Activated CD4-positive, alpha-beta memory T cell treated with anti-CD3 and anti-CD28 coated beads for 36 hours (primary cell): ENCODE measurements at regions not wholly inside any gene's neighbourhood (a gene's known extent, or its start where the extent isn't known, plus 50 kb on each side); places are given as distances from the start of the nearest gene placed in this dataset.
"Not testable (repeated sequence)": the region's sequence is repeated elsewhere in the genome, so short reads cannot be mapped to it uniquely, and the experiment has no call there.

Experiments used
- CTCF ChIA-PET: fragments of 350-600 bp; sonication (Branson Sonifier 250); formaldehyde crosslinking; loops from one replicate; lab custom pipeline; 2021; ENCODE audit warnings: antibody characterized with exemption, inconsistent platforms; lab: Charles Lee
- POLR2A ChIA-PET: fragments of 350-600 bp; sonication (Branson Sonifier 250); formaldehyde crosslinking; loops from one replicate; lab custom pipeline; 2021; ENCODE audit warnings: antibody characterized with exemption; lab: Charles Lee
- DNase-seq: peaks from one replicate; pipeline ENCODE4 v3.0.0-alpha.2; 2020
- H3K27ac Mint-ChIP-seq: one replicate; pipeline ENCODE4 v1.8.0; 2021; ENCODE audit warnings: mixed read lengths
- H3K27me3 Mint-ChIP-seq: one replicate; pipeline ENCODE4 v1.8.0; 2021; ENCODE audit warnings: mixed read lengths
- H3K36me3 Mint-ChIP-seq: one replicate; pipeline ENCODE4 v1.8.0; 2021; ENCODE audit warnings: mixed read lengths
- H3K4me1 Mint-ChIP-seq: one replicate; pipeline ENCODE4 v1.8.0; 2021; ENCODE audit warnings: low read depth, mixed read lengths
- H3K4me3 Mint-ChIP-seq: one replicate; pipeline ENCODE4 v1.8.0; 2021; ENCODE audit warnings: mild to moderate bottlenecking, mixed read lengths
- H3K9me3 Mint-ChIP-seq: one replicate; pipeline ENCODE4 v1.8.0; 2021; ENCODE audit warnings: mixed read lengths
- intact Hi-C: fragments of 100-400 bp; cut with micrococcal nuclease; formaldehyde crosslinking; loops from one replicate; pipeline ENCODE4 v1.15.1; 2023

- H3K27me3 Mint-ChIP-seq, H3K4me1 Mint-ChIP-seq, DNase-seq, intact Hi-C loops, H3K27ac Mint-ChIP-seq, H3K36me3 Mint-ChIP-seq, H3K4me3 Mint-ChIP-seq, POLR2A ChIA-PET: not testable (repeated sequence)
- CTCF ChIA-PET: interaction anchor here (0.8 kb wide), 1 partner anchor 112 kb away, joined by 4 read pairs; no protein-coding TSS in a partner anchor
- H3K9me3 Mint-ChIP-seq: peaks cover 14% of the 10 kb centered on the region
Measured at GRCh38 chr15:45817578-45817977, 182.7 kb downstream of the SQOR start.

DNA sequence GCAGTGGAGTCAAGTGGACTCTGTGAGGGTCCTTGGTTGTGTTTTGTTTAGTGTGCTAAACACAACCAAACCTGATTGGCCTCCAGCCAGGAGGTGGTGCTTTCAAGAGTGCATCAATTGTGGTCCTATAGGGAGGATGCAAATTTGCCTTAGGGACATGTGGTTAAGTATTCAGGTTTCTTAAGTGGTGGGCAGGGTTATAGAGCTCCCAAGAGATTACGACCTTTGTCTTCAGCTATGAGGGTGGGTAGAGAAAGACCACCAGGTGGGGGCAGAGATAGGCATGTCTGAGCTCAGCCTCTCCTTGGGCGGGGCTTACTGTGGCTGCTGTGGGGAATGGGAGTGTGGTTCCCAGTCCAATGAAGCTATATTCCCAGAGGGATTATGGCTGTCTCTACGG is 186.6 kb downstream of the SQOR start:
- H3K4me1 Mint-ChIP-seq: no peaks in the 10 kb centered on the region
- peaks cover 4% of the 10 kb centered on the region for H3K9me3 Mint-ChIP-seq
- DNase-seq: no peak
- ChIA-PET CTCF (no interaction called here), POLR2A (no interaction called here)
- intact Hi-C loops: no loop called here
- H3K27ac Mint-ChIP-seq: no peak overlapping the region
- no peaks in the 10 kb centered on the region for H3K36me3 Mint-ChIP-seq
- H3K27me3 Mint-ChIP-seq: peaks cover 20% of the 10 kb centered on the region
- H3K4me3 Mint-ChIP-seq: no peak overlapping the region

DNA sequence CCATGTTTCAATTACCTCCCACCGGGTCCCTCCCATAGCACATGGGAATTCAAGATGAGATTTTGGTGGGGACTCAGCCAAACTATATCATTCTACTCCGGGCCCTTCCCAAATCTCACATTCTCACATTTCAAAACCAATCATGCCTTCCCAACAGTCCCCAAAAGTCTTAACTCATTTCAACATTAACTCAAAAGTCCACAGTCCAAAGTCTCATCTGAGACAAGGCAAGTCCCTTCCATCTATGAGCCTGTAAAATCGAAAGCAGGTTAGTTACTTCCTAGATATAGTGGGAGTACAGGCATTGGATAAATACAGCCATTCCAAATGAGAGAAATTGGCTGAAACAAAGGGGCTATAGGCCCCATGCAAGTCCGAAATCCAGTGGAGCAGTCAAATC is 188.1 kb downstream of the SQOR start:
- H3K4me3 Mint-ChIP-seq, H3K9me3 Mint-ChIP-seq, DNase-seq, intact Hi-C loops, H3K4me1 Mint-ChIP-seq, CTCF ChIA-PET, H3K27ac Mint-ChIP-seq, H3K36me3 Mint-ChIP-seq, POLR2A ChIA-PET: not testable (repeated sequence)
- H3K27me3 Mint-ChIP-seq: peaks cover 20% of the 10 kb centered on the region

- no peak for DNase-seq
- POLR2A ChIA-PET: no interaction called here
- H3K36me3 Mint-ChIP-seq: no peaks in the 10 kb centered on the region
- H3K4me3 Mint-ChIP-seq: no peak overlapping the region
- H3K27me3 Mint-ChIP-seq: peaks cover 13% of the 10 kb centered on the region
- intact Hi-C loops: no loop called here
- no peak overlapping the region for H3K27ac Mint-ChIP-seq
- H3K4me1 Mint-ChIP-seq: no peaks in the 10 kb centered on the region
- H3K9me3 Mint-ChIP-seq: no peaks in the 10 kb centered on the region
- CTCF ChIA-PET: interaction anchor here (1.0 kb wide), 1 partner anchor 38 kb away, joined by 3 read pairs; no protein-coding TSS in a partner anchor
Measured at GRCh38 chr15:45827275-45827674, 192.4 kb downstream of the SQOR start.

GRCh38 chr15:45827766-45828165 is 192.9 kb downstream of the SQOR start:
- Mint-ChIP-seq H3K27me3 (peaks cover 8% of the 10 kb centered on the region), H3K4me3 (no peak overlapping the region)
- CTCF ChIA-PET: interaction anchor here (1.0 kb wide), 1 partner anchor 38 kb away, joined by 3 read pairs; no protein-coding TSS in a partner anchor

DNA sequence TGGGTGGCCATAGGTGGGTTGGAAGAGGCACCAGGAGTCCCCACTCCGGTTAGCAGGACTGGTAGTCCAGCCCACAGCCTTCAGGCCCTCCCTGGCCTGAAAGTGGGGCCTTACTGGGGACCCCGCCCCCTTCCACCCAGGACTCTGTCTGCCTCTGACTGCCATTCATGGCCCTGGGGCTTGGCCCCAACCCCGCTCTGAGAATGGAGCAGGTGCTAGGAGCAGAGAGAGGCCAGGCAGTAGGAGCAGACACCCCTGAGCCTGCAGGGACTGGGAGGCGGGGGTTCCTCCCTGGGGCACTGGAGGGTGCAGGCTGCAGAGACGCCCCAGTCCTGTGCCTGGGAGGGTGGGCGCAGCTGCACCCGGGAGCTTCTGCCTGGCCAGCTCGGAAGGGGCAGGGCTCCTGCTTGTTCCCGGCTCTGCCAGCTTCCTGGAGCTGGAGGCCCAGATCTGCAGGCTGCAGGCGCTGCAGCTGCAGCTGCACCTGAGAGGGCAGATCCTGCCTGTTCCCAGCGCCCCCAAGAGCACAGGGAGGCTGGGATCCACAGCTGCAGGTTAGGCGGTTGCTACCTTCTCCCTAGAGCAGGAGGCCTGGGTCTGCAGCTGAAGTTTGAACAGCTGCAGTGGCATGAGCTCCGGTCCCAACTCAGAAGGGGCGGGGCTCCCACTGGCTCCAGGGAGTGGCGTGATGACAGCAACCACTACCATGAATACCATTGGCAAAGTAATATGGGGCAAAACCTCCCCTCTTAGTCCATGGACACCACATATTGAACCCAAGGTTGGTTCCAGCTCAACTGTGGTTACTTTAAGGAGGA is 194.7 kb downstream of the SQOR start:
- ChIA-PET POLR2A (no interaction called here), CTCF (no interaction called here)
- Mint-ChIP-seq H3K27me3 (no peaks in the 10 kb centered on the region), H3K4me1 (no peaks in the 10 kb centered on the region), H3K4me3 (no peak overlapping the region), H3K36me3 (no peaks in the 10 kb centered on the region), H3K9me3 (no peaks in the 10 kb centered on the region), H3K27ac (no peak overlapping the region)
- DNase-seq: no peak
- intact Hi-C loops: no loop called here

More at GRCh38 chr15:45827766-45828165, 192.9 kb downstream of the SQOR start:
- no peaks in the 10 kb centered on the region for H3K9me3 Mint-ChIP-seq
- H3K36me3 Mint-ChIP-seq: no peaks in the 10 kb centered on the region
- no peak overlapping the region for H3K27ac Mint-ChIP-seq
- DNase-seq: no peak
- H3K4me1 Mint-ChIP-seq: no peaks in the 10 kb centered on the region
- POLR2A ChIA-PET: no interaction called here
- intact Hi-C loops: no loop called here

GRCh38 chr15:45831787-45832186 is 197.0 kb downstream of the SQOR start:
- no peak overlapping the region for H3K4me3 Mint-ChIP-seq
- intact Hi-C loops: no loop called here
- no peaks in the 10 kb centered on the region for H3K4me1 Mint-ChIP-seq
- no peak for DNase-seq
- no peak overlapping the region for H3K27ac Mint-ChIP-seq
- H3K27me3 Mint-ChIP-seq: no peaks in the 10 kb centered on the region
- CTCF ChIA-PET: interaction anchor here (0.6 kb wide), 1 partner anchor 241 kb away, joined by 4 read pairs; no protein-coding TSS in a partner anchor
- H3K36me3 Mint-ChIP-seq: no peaks in the 10 kb centered on the region
- H3K9me3 Mint-ChIP-seq: no peaks in the 10 kb centered on the region
- POLR2A ChIA-PET: no interaction called here

- DNase-seq: no peak
- H3K36me3 Mint-ChIP-seq: no peaks in the 10 kb centered on the region
- H3K9me3 Mint-ChIP-seq: no peaks in the 10 kb centered on the region
- intact Hi-C loops: no loop called here
- ChIA-PET POLR2A (no interaction called here), CTCF (no interaction called here)
- no peaks in the 10 kb centered on the region for H3K4me1 Mint-ChIP-seq
- H3K27ac Mint-ChIP-seq: no peak overlapping the region
- H3K4me3 Mint-ChIP-seq: no peak overlapping the region
- no peaks in the 10 kb centered on the region for H3K27me3 Mint-ChIP-seq
Measured at GRCh38 chr15:45834622-45835021, 199.8 kb downstream of the SQOR start.

- H3K27me3 Mint-ChIP-seq: peaks cover 10% of the 10 kb centered on the region
- ChIA-PET CTCF (no interaction called here), POLR2A (no interaction called here)
- no peak overlapping the region for H3K4me3 Mint-ChIP-seq
- no peak for DNase-seq
- H3K4me1 Mint-ChIP-seq: no peaks in the 10 kb centered on the region
- no peaks in the 10 kb centered on the region for H3K36me3 Mint-ChIP-seq
- intact Hi-C loops: no loop called here
- H3K9me3 Mint-ChIP-seq: no peaks in the 10 kb centered on the region
- H3K27ac Mint-ChIP-seq: no peak overlapping the region
Measured at GRCh38 chr15:45842151-45842550, 207.3 kb downstream of the SQOR start.

DNA sequence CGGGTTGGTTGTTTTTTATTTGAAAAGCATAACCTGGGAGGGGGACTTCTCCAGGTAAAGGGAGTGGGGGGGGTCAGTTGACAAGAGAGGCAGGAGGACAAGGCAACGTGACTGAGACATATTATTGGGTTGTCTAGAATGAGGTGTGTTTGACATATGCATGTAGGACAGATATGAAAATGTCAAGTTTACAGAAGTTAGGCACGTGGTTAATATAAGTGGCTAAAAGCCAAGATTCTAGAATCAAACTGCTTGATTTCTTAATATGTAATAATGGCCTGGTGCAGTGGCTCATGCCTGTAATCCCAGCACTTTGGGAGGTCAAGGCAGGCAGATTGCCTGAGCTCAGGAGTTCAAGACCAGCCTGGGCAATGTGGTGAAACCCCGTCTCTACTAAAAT is 212.8 kb downstream of the SQOR start:
- Mint-ChIP-seq H3K4me3 (no peak overlapping the region), H3K27me3 (peaks cover 3% of the 10 kb centered on the region), H3K27ac (no peak overlapping the region), H3K4me1 (no peaks in the 10 kb centered on the region), H3K36me3 (no peaks in the 10 kb centered on the region), H3K9me3 (peaks cover 11% of the 10 kb centered on the region)
- POLR2A ChIA-PET: no interaction called here
- no peak for DNase-seq
- CTCF ChIA-PET: no interaction called here
- intact Hi-C loops: no loop called here

DNA sequence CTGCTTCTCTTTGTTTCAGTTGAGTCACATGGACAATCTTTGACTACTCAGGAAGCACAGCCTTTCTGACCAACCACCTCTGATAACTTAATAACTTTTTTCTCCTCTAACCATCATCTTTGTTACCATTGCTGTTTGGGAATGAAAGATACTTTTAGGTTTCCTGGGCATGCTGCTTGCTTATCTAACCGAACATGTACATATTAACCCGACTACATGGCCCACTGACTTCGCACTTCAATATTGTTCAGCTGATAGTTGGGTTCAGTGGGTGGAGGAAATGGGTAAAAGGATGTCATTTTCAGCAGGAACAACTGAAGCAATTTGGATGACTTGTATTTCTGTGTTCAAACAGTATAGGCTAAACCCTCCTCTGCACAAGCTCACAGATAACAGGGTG is 214.3 kb downstream of the SQOR start:
- intact Hi-C loops: no loop called here
- Mint-ChIP-seq H3K4me1 (no peaks in the 10 kb centered on the region), H3K27me3 (peaks cover 5% of the 10 kb centered on the region), H3K27ac (no peak overlapping the region), H3K9me3 (peaks cover 11% of the 10 kb centered on the region), H3K4me3 (no peak overlapping the region), H3K36me3 (no peaks in the 10 kb centered on the region)
- ChIA-PET CTCF (no interaction called here), POLR2A (no interaction called here)
- DNase-seq: no peak

GRCh38 chr15:45854455-45855202 is 219.8 kb downstream of the SQOR start:
- Mint-ChIP-seq H3K27me3 (peaks cover 11% of the 10 kb centered on the region), H3K36me3 (no peaks in the 10 kb centered on the region), H3K9me3 (peaks cover 7% of the 10 kb centered on the region), H3K4me3 (no peak overlapping the region), H3K27ac (no peak overlapping the region), H3K4me1 (no peaks in the 10 kb centered on the region)
- ChIA-PET POLR2A (no interaction called here), CTCF (no interaction called here)
- no peak for DNase-seq
- intact Hi-C loops: no loop called here
